Liver (tissue), 8 donors: ENCODE measurements at regions not wholly inside any gene's neighbourhood (a gene's known extent, or its start where the extent isn't known, plus 50 kb on each side); places are given as distances from the start of the nearest gene placed in this dataset.

Experiments used
- DNase-seq: peaks from one replicate; pipeline ENCODE4 v3.0.0-alpha.2; 2017; ENCODE audit warnings: low spot score
- H3K27ac ChIP-seq, 2 donors: one replicate each; pipeline ENCODE4 v1.7.0; 2013; ENCODE audit warnings: inconsistent platforms in 2 of 2, low read length in 2 of 2, control low read depth in 1 of 2, low read depth in 1 of 2, mild to moderate bottlenecking in 1 of 2
- H3K27me3 ChIP-seq, 4 donors: one replicate each; pipeline versions ENCODE4 v1.6.1 to v1.7.0; 2013; ENCODE audit warnings: low read length in 3 of 4, inconsistent platforms in 1 of 4, mild to moderate bottlenecking in 1 of 4, moderate library complexity in 1 of 4; ENCODE audit not compliant: control insufficient read depth in 4 of 4, insufficient read depth in 4 of 4
- H3K36me3 ChIP-seq, 4 donors: one replicate each; pipeline versions ENCODE4 v1.6.1 to v1.7.0; 2013; ENCODE audit warnings: low read length in 3 of 4, mild to moderate bottlenecking in 3 of 4, low read depth in 1 of 4, moderate library complexity in 1 of 4; ENCODE audit not compliant: control insufficient read depth in 4 of 4, insufficient read depth in 3 of 4
- H3K4me1 ChIP-seq, 4 donors: one replicate each; pipeline versions ENCODE4 v1.6.1 to v1.7.0; 2013; ENCODE audit warnings: low read length in 3 of 4, mild to moderate bottlenecking in 3 of 4, moderate library complexity in 1 of 4; ENCODE audit not compliant: control insufficient read depth in 4 of 4, insufficient read depth in 4 of 4
- H3K4me3 ChIP-seq, 3 donors: one replicate each; pipeline versions ENCODE4 v1.6.1 to v1.7.0; 2013; ENCODE audit warnings: low read length in 3 of 3, control low read depth in 1 of 3, low read depth in 1 of 3, mild to moderate bottlenecking in 1 of 3
- H3K9ac ChIP-seq, 2 donors: one replicate each; pipeline ENCODE4 v1.7.0; 2013; ENCODE audit warnings: low read length in 2 of 2, mild to moderate bottlenecking in 2 of 2, moderate library complexity in 2 of 2, control low read depth in 1 of 2, low read depth in 1 of 2
- H3K9me3 ChIP-seq, 4 donors: one replicate each; pipeline versions ENCODE4 v1.6.1 to v1.7.0; 2013; ENCODE audit warnings: low read length in 3 of 4; ENCODE audit not compliant: control insufficient read depth in 4 of 4
- EGR1 ChIP-seq, 2 donors: IDR thresholded peaks; 2 replicates each; pipeline ENCODE4 v1.6.1; 2016 to 2018; ENCODE audit warnings: antibody characterized with exemption in 2 of 2, low read depth in 2 of 2
- FOXA1 ChIP-seq: IDR thresholded peaks from 2 replicates; pipeline ENCODE4 v1.6.1; 2016; ENCODE audit warnings: antibody characterized with exemption
- FOXA2 ChIP-seq: IDR thresholded peaks from 2 replicates; pipeline ENCODE4 v1.6.1; 2016; ENCODE audit warnings: antibody characterized with exemption
- GABPA ChIP-seq, 2 donors: IDR thresholded peaks in 1 of 2; conservative IDR thresholded peaks in 1 of 2; 2 replicates each; pipeline ENCODE4 v1.6.1; 2016; ENCODE audit warnings: antibody characterized with exemption in 2 of 2, mild to moderate bottlenecking in 1 of 2, moderate library complexity in 1 of 2
- HNF4A ChIP-seq, 2 donors: conservative IDR thresholded peaks; 2 replicates each; pipeline ENCODE4 v1.6.1; 2016; ENCODE audit warnings: antibody characterized with exemption in 2 of 2, mild to moderate bottlenecking in 2 of 2
- HNF4G ChIP-seq: IDR thresholded peaks from 2 replicates; pipeline ENCODE4 v1.6.1; 2016; ENCODE audit warnings: antibody characterized with exemption
- JUND ChIP-seq, 2 donors: IDR thresholded peaks; 2 replicates each; pipeline ENCODE4 v1.6.1; 2016; ENCODE audit warnings: antibody characterized with exemption in 2 of 2
- NR2F2 ChIP-seq: IDR thresholded peaks from 2 replicates; pipeline ENCODE4 v1.6.1; 2016; ENCODE audit warnings: antibody characterized with exemption
- RAD21 ChIP-seq, 2 donors: IDR thresholded peaks; 2 replicates each; pipeline ENCODE4 v1.6.1; 2016; ENCODE audit warnings: antibody characterized with exemption in 2 of 2, mild to moderate bottlenecking in 2 of 2
- SP1 ChIP-seq: IDR thresholded peaks from 2 replicates; pipeline ENCODE4 v1.6.1; 2018; ENCODE audit warnings: antibody characterized with exemption, mild to moderate bottlenecking
- TAF1 ChIP-seq: conservative IDR thresholded peaks from 2 replicates; pipeline ENCODE4 v1.6.1; 2016; ENCODE audit warnings: antibody characterized with exemption, mild to moderate bottlenecking
- YY1 ChIP-seq: IDR thresholded peaks from 2 replicates; pipeline ENCODE4 v1.6.1; 2016; ENCODE audit warnings: antibody characterized with exemption, mild to moderate bottlenecking
- WGBS: extraction: QIAGEN DNeasy Blood & Tissue Kit; methylation state at CpG from one replicate; pipeline ENCODE4 v1.1.7; 2013; 5-methylcytosine and 5-hydroxymethylcytosine counted together
- TF ChIP-seq, protein P1 (sequence below): fragments of 150-350 bp; IDR thresholded peaks from 2 replicates; pipeline ENCODE4 v1.5.1; 2017; ENCODE audit warnings: improper control_type of control experiment, low read depth, low read length; ENCODE audit not compliant: missing input control
- TF ChIP-seq, protein P2 (sequence below): IDR thresholded peaks from 2 replicates; pipeline ENCODE4 v1.6.1; 2016; ENCODE audit warnings: antibody characterized with exemption, mild to moderate bottlenecking
- TF ChIP-seq, protein P3 (sequence below): IDR thresholded peaks from 2 replicates; pipeline ENCODE4 v1.6.1; 2016; ENCODE audit warnings: antibody characterized with exemption
- TF ChIP-seq, protein P4 (sequence below): IDR thresholded peaks from 2 replicates; pipeline ENCODE4 v1.6.1; 2016; ENCODE audit warnings: antibody characterized with exemption
- donor health status: healthy.
- donor health status: healthy.
- donor health status: healthy.
- donor health status: healthy.
- donor health status: healthy.

DNA sequence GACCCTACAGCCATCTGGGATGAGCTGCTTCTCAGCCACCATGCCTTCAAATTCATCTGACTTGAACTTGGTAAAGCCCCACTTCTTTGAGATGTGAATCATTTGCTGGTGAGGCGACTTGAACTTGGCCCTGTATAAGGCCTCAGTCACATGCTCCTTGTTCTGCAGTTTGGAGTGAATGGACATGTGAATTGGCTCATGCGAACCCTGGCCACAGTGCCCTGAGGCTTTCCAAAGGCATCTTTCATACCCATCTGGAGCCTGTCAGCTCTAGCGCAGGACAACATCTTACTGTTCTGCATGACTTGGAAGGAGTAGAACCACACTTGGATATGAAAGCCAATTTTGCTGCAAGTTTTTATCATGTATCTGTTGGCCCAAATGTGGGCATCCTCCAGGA is 244.0 kb upstream of the FAM83B start:
- Histone ChIP-seq H3K9me3 (no peaks in the 10 kb centered on the region), H3K36me3 (no peaks in the 10 kb centered on the region), H3K27me3 (no peaks in the 10 kb centered on the region), H3K27ac (no peak overlapping the region), H3K4me3 (no peak overlapping the region), H3K4me1 (no peaks in the 10 kb centered on the region), H3K9ac (no peak overlapping the region)
- no peak for TF ChIP-seq RAD21 (IDR thresholded peaks at IDR 0.05)
- no peak for TF ChIP-seq SP1
- no peak for TF ChIP-seq FOXA2
- TF ChIP-seq YY1: no peak
- no peak for TF ChIP-seq NR2F2
- TF ChIP-seq, protein P1, sequence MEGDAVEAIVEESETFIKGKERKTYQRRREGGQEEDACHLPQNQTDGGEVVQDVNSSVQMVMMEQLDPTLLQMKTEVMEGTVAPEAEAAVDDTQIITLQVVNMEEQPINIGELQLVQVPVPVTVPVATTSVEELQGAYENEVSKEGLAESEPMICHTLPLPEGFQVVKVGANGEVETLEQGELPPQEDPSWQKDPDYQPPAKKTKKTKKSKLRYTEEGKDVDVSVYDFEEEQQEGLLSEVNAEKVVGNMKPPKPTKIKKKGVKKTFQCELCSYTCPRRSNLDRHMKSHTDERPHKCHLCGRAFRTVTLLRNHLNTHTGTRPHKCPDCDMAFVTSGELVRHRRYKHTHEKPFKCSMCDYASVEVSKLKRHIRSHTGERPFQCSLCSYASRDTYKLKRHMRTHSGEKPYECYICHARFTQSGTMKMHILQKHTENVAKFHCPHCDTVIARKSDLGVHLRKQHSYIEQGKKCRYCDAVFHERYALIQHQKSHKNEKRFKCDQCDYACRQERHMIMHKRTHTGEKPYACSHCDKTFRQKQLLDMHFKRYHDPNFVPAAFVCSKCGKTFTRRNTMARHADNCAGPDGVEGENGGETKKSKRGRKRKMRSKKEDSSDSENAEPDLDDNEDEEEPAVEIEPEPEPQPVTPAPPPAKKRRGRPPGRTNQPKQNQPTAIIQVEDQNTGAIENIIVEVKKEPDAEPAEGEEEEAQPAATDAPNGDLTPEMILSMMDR: no peak
- no peak for TF ChIP-seq FOXA1
- TF ChIP-seq HNF4A (conservative IDR thresholded peaks at IDR 0.05): no peak
- TF ChIP-seq, protein P2, sequence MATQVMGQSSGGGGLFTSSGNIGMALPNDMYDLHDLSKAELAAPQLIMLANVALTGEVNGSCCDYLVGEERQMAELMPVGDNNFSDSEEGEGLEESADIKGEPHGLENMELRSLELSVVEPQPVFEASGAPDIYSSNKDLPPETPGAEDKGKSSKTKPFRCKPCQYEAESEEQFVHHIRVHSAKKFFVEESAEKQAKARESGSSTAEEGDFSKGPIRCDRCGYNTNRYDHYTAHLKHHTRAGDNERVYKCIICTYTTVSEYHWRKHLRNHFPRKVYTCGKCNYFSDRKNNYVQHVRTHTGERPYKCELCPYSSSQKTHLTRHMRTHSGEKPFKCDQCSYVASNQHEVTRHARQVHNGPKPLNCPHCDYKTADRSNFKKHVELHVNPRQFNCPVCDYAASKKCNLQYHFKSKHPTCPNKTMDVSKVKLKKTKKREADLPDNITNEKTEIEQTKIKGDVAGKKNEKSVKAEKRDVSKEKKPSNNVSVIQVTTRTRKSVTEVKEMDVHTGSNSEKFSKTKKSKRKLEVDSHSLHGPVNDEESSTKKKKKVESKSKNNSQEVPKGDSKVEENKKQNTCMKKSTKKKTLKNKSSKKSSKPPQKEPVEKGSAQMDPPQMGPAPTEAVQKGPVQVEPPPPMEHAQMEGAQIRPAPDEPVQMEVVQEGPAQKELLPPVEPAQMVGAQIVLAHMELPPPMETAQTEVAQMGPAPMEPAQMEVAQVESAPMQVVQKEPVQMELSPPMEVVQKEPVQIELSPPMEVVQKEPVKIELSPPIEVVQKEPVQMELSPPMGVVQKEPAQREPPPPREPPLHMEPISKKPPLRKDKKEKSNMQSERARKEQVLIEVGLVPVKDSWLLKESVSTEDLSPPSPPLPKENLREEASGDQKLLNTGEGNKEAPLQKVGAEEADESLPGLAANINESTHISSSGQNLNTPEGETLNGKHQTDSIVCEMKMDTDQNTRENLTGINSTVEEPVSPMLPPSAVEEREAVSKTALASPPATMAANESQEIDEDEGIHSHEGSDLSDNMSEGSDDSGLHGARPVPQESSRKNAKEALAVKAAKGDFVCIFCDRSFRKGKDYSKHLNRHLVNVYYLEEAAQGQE: no peak
- no peak for TF ChIP-seq HNF4G
- TF ChIP-seq EGR1 (IDR thresholded peaks at IDR 0.05; ENCODE audit: low read depth in 2 of 2): no peak
- TF ChIP-seq GABPA (IDR thresholded peaks at IDR 0.05 in 1 of 2, conservative IDR thresholded peaks at IDR 0.05 in 1 of 2): no peak
- TF ChIP-seq, protein P3, sequence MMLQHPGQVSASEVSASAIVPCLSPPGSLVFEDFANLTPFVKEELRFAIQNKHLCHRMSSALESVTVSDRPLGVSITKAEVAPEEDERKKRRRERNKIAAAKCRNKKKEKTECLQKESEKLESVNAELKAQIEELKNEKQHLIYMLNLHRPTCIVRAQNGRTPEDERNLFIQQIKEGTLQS: no peak
- WGBS: 93% methylated on average over 3 of the region's 3 CpGs
- DNase-seq: no peak

DNA sequence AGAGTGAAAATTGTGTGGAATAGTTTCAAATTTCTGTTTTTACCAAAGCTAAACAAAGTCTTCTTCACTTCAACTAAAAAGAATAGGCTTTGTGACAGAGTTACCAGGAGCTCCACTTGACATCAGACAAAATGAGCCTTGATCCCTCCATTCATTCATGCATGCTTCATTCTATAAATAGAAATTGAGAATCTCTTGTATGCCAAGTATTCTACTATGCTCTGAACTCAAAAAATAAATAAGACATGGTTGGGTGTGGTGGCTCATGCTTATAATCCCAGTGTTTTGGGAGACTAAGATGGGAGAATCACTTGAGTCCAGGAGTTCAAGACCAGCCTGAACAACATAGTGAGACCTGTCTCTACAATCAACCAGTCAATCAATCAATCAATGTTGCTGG is 236.6 kb upstream of the FAM83B start:
- H3K9me3 ChIP-seq: no peaks in the 10 kb centered on the region

More for the DNA sequence above, 236.6 kb upstream of the FAM83B start:
- no peak for DNase-seq
- Histone ChIP-seq H3K4me3 (no peak overlapping the region), H3K27me3 (no peaks in the 10 kb centered on the region), H3K4me1 (no peaks in the 10 kb centered on the region), H3K9ac (no peak overlapping the region), H3K36me3 (no peaks in the 10 kb centered on the region), H3K27ac (no peak overlapping the region)
- TF ChIP-seq JUND (IDR thresholded peaks at IDR 0.05) (no peak), TAF1 (no peak)
- TF ChIP-seq, protein P1: no peak
- TF ChIP-seq, protein P3: no peak
- TF ChIP-seq, protein P4, sequence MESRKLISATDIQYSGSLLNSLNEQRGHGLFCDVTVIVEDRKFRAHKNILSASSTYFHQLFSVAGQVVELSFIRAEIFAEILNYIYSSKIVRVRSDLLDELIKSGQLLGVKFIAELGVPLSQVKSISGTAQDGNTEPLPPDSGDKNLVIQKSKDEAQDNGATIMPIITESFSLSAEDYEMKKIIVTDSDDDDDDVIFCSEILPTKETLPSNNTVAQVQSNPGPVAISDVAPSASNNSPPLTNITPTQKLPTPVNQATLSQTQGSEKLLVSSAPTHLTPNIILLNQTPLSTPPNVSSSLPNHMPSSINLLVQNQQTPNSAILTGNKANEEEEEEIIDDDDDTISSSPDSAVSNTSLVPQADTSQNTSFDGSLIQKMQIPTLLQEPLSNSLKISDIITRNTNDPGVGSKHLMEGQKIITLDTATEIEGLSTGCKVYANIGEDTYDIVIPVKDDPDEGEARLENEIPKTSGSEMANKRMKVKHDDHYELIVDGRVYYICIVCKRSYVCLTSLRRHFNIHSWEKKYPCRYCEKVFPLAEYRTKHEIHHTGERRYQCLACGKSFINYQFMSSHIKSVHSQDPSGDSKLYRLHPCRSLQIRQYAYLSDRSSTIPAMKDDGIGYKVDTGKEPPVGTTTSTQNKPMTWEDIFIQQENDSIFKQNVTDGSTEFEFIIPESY: no peak
